ENCODE measurements at regions not wholly inside any gene's neighbourhood (a gene's known extent, or its start where the extent isn't known, plus 50 kb on each side); places are given as distances from the start of the nearest gene placed in this dataset.
A peak's percentile ranks its signal among the peaks of the same experiment; 100 is the strongest.
"Not testable (repeated sequence)": the region's sequence is repeated elsewhere in the genome, so short reads cannot be mapped to it uniquely, and the experiment has no call there.

DNA sequence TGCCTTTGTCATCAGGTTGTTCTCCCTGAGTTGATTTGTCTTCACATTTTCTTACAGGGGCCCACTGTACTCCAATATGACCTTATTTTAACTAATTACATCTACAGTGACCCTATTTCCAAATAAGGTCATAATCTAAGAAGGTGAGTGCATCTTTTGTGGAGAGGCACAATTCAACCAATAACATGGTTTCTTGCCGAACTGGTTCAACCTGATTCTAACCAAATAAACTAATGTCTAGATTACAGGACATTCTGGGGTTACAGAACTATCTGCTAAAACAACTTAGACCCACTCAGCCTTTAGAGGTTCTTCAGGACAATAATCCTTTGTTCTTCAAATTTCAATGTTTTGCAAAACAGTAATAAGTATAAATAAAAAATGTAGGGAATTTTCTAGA lies 496.5 kb upstream of the SOX11 start:
- DNase-seq, result no peak

DNA sequence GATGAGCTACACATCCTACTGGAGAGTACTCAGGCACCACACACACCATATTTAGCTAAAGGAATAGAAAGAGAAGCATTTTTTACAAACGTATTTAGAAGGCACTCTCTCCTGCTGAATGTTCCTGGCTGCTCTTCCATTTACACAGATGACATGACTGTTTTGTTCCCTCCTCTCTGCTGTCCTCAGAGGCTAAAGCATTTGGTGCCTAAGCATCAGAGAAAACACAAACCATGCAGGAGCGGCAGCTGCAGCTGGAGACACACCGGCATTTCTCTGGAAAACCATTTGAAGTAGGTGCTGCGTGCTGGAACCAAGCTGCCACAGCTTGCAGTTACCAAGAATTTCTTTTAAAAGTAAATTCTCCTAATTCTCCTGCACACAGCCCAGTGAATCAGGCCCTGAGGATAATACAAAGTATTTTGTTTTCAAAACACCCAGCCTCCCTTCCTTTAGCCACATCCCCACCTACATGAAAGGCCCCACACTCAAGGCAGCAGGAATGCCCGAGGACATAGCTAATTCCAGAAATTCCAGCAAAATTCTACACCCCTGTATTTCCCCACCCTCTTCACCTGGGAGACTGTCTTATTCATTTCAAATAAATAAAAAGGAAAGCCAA lies 488.9 kb upstream of the SOX11 start:
- no peak for DNase-seq

DNA sequence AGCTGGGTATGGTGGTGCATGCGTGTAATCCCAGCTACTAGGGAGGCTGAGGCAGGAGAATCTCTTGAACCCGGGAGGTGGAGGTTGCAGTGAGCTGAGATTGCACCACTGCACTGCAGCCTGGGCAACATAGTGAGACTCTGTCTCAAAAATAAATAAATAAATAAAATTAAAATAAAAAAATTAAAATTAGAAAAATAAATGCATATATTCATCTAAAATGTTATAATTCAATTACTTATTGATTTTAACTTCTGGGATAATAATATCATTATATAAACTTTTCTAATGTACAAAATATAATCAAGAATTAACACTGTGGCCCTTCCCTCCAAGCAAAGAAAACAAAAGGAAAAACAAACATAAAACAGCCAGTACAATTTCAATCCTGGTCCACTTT lies 485.4 kb upstream of the SOX11 start:
- not testable (repeated sequence) for DNase-seq

DNA sequence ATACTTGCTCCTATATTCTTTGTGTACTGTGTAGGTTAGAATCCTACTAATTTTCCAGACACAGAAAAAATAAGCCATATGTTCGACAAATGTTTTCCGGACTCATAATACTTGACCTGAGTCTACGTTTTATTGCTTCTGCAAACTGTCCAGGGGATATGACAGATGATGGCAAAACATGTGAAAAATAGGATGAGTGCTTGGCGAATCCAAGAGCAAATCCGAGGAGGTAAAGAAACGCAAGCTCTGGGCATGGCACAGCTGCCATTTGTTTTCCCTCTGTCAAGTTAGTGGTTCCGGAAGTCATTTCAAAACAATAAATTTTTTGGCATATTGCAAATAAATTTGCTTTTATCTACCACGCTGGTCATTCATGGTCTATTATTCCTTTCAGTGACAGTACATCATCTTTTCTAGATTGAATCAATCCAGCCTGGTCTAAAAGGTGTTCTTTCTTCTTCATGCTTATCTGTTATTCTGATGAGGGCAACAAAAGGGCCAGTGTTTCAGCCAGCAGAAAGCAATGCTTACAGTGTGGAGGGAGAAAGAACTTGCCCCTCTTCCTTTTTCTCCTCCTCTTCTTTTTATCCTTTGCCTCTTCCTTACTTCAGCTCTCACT lies 476.1 kb upstream of the SOX11 start:
- no peak for DNase-seq

DNA sequence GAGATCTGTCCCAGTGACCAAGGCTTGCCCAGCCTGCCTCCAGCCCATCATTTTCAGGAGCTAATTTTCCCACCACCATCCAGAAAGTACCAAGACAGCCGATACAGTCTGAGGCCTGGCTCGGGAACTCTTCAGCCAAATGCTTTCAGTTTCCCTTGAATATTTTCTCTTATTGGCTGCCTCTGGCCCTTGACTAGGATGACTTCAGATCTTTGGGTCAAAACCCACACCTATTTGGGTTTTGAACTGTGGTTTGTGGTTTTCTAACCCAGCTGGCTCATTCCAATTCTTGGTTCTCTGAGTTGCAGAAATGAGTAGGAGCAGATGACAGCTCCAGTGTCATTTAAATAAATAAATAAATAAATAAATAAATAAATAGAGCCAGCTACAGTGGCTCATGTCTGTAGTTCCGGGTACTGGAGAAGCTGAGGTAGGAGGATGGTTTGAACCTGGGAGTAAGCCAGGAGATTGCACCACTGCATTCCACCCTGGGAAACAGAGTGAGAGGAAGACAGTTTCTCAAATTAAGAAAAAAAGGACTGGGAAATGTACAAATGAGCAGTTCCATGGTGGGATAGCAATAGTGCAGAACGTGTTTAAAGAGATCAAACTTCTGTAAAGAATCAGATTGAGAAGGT lies 465.0 kb upstream of the SOX11 start:
- peak; percentile 56 for DNase-seq

DNA sequence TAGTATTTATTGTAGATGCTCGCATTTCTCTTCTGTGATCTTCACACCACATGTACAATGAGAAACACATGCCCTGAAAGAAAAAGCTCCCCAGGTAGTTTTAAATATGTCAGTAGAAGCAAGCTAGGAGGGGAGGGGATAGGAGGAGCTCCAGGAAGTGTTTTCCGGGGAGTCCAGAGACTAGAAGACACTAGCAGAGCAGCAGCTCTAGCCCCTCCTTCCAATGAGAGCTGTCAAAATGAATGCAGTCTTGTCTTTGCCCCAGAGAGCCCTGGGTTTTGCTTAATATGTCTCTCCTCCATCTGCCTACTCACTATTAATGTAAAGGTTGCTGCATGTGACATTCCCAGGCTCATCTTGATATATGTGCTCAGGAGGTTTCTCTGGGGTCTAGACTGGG lies 462.6 kb upstream of the SOX11 start:
- DNase-seq, result no peak

DNA sequence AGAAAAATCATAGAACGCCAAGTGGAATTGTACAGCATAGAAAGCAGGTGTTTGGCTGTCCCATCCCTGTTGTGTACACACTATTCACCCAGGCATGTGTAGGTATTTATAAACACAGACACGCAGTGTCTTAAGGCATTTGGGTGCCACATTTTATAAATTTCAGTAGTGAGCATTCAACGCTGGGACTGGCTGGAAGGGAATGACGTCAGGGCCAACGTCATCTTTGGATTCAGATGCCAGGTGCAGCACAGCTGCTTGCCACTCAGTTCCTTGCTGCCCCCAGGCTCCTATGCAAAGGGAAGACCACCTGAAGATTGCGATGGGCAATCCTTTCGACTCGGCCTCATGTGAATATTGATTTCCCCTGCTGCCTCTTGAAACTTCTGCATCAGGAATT lies 461.7 kb upstream of the SOX11 start:
- DNase-seq, result no peak

DNA sequence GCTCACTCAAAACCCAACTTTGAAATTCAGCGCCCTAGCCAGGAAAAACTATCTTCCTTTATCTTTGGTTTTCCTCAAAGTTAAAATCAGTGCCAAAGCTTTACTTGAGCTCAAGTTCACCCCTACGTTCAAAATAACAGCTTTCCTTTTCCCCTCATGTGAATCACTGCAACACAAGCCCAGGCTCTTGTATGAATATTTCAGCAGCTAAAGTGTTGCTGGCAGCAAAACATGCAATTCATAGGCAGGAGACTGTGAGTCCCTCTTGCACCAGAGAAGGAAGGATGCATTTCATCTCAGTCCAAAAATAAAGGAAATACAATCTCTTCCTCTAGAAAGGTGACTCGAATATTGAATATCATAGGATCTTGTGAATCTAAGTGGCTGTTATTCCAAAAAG lies 461.3 kb upstream of the SOX11 start:
- DNase-seq, result no peak

DNA sequence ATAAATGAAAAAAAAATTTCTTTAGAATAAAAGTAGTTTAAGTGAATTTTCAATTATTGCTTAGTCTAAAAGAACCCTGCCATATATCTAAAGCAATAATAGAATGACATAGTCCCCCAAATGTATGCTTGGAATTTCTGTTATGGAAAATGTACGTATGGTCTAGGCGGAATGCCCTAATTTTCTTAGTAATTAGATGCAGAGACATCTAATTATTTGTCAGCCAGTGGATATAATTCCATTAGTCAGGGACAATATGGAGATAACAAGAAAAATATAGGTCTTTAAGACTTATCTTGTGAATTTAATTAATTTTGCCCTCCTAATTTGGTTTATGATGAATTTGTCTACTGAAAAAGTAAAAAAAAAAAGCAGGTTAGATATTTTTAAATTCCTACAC lies 460.9 kb upstream of the SOX11 start:
- DNase-seq, result no peak

DNA sequence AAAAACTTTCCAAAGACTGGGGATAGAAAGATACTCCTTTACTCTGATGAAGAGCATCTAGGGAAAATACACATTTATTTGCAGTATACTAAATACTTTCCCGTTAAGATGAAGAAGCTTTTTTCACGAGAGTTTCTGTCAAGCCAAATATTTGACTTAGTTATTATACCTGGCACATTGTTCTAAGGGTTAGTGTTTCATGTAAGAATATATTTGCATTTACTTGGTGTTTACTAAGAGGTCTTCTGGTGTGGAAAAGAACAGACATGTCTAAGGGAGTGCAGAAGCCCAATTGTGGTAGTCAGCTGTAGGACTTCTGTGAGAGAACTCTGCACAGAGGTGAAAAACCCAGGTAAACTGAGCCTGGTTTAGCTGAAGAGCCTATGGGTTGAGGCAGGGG lies 457.6 kb upstream of the SOX11 start:
- no peak for DNase-seq

DNA sequence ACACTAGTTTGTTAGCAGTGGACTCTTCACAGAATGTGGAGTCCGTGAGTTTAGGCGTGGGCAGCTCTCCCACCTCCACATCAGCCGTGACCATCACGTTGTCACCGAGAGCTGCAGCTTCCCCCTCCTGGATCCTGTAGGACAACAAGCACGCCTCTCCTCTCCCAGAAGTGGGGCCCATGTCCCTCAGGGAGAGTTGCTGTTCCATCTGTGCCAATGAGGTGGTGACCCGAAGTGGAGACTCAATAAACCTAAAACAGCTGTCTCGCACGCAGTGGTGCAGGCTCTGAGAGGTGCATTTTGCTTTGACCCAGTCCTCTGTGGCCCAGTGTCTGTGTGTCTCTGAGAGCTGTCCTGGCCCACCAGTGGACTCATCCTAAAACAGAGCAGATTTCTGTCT lies 456.5 kb upstream of the SOX11 start:
- no peak for DNase-seq

DNA sequence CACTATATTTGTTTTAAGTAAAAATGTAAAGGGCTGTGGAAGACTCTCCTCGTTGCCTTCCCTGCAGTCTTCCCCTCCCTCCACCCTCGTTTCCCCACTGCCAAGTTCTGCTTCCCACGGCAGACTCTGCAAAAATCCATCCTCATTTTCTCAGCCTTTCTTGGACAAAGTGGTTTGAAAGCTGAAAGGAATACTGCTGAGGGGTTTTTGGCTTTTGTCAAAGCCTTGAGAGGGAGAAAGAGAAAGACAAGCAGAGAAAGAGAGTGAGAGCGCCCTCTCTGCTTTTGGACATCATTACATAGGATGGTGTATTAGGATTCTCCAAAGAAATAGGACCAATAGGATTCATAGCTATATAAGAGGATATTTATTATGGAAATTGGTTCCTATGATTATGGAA lies 455.9 kb upstream of the SOX11 start:
- DNase-seq, result no peak

DNA sequence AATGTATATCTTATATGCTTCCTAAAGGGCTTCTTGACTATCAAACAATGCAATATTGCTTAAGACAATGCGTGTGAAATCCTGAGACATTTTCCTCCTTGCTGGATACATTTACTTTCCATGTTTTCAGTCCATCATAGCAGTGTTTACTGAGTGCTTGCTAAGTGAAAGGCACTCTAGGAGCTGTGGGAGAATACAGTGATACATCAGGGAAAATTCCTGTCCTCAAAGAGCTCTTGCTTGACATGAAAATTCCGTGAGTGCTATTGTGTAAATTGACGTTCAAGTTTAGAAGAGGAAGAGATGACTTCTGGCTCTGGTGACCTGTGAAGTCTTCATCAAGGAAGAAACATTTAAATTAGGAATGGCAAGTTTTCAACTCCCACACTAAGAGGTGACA lies 449.4 kb upstream of the SOX11 start:
- DNase-seq, result no peak

DNA sequence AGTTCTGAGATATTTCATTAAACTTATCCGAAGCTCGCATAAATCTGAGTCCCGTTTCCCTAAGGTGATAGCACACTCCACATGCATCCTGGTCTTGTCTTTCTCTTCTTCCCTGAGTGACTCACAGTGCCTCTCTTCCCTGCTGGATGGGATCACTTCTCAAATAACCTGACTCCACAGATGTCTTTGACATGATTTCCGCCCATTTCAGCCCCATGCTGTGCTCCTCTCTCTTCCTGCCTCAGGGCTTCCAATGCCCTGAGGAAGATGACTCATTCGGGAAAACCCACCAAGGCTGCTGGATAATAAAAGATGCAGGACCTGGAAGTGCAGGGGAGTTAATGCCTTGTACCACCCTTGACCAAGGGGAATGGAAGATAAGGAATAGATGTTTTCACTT lies 441.7 kb upstream of the SOX11 start:
- no peak for DNase-seq

DNA sequence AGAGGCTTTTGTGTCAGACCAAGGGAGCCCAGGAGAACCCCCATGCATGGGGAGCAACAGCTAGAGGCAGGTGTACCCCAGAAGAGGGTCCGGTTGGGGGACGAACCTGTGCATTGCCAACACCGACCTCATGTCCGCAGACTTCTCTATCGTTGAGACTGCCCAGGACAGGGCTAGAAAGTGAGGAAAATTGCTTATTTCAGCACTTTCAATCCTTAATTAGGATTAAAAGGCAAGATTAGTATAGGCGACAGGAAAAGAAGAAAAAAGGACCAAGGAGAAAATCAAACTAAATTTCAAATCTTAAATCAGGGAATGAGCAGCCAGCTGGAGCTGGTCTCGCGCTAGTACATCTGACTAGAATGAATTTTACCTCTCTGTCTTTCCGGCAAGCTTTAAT lies 438.9 kb upstream of the SOX11 start:
- no peak for DNase-seq

DNA sequence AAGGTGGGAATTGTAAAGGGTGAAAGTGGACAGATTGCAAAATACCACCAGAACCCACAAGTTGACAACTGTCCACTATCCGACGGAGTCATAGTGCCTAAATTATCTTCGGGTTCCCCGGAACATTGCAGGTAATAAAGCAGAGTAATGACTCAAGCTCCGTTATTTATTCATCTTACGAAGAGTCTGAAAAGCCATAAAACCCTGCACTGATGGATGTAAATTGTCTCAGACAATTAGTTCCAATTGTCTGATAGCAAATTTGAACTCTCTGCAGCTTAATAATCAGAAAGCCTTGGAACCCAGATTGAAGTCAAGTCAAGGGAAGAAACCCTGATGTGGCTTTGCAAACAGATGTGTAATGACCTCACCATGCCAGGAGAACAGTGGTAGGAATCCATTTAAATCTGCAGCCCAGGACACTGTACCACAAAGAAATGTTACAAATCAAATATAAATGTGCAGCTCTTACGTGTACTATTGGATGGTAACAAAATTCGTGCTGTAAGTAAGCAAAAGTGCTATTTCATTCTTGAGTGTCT lies 437.3 kb upstream of the SOX11 start:
- DNase-seq, result no peak

DNA sequence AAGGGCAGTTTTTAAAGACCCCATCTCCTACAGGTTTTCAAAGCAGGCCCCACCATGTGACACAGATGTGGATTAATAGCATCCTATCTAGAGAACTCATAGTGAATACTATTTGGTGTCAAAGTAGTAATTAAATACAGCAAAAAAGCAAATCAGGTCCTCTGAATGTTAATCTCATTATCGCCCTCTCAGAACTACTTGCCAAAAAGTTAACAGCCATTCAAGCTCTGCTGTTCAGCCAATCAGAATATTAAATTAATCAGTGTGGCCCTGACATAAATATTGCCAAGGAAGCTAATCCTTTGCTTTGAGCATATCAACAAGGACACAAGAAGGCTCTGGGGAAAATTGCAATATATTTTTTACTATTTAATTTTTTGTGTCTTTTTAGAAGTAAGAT lies 428.9 kb upstream of the SOX11 start:
- no peak for DNase-seq

DNA sequence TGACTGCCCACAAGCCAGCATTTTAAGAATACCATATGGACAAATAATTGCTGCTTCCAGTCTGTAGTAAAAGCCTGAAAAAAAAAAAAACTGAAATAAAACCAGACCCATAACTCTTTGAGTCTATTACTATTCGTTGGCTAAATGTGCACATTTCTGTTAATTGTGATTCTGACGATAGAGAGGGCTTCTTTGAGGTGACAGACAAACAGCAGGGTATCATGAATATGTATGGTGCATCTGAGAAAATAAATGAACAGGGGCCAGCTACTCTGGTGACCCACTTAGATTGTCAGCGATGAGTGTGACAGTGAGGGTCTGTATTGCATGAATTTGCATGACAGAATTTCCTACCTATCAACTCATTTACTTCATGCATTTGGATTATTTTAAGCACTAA lies 427.8 kb upstream of the SOX11 start:
- no peak for DNase-seq

DNA sequence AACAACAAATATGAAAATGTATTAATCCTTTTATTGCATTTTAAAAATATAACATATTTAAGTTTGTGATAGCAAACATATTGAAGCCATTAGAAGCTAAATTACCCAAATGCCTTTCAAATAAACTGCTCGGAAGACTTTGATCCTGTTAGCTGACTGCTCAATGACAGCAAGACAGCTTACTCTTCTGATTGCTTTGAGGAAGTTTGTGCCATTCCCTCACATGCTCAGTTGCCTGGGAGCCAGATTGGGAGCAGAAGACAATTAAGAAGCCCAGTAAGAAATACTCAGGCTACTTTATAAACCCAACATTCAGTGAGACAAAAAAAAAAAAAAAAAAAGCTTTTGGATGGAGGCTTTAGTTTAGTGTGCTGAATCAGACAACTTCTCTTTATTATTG lies 407.1 kb upstream of the SOX11 start:
- no peak for DNase-seq

DNA sequence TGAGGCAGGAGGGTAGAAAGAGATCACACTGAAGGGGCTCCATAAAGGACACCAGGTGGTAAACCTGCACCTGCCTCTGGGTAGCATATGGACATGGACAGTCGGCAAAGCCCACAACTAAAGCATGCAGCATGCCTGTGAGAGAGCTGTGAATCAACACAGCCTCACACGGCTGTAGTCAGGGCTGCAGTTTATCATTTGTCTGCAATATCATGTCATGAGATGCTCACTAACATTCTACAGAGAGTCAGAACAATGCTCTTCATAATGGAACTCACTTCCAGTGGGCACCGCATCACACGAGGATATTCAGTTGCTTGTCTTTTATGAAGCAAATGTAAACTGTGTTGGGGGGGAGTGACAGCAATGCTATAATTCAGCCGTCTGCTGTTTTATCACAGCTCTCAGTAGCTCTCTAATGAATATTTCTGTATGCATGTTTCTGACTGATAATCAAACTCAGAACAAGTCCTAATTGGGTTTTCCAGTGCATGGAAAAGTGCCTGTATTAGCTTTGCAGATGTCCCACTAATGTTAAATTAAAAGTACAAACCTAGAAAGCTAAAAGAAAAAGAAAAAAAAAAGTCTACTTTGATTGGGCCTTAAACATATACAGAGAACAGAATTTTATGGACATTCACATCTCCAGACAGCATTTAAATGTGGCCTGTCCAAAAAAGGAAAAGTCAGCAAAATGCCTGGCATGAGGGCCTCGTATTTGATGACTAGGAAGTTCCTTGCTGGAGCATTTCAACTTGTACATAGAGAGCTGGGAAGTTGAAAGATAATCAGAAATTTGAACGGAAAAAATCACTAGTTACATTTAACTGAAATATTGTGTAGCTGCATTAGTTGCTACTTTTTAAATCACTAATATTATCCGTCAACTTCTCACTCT lies 406.1 kb upstream of the SOX11 start:
- DNase-seq, result no peak

DNA sequence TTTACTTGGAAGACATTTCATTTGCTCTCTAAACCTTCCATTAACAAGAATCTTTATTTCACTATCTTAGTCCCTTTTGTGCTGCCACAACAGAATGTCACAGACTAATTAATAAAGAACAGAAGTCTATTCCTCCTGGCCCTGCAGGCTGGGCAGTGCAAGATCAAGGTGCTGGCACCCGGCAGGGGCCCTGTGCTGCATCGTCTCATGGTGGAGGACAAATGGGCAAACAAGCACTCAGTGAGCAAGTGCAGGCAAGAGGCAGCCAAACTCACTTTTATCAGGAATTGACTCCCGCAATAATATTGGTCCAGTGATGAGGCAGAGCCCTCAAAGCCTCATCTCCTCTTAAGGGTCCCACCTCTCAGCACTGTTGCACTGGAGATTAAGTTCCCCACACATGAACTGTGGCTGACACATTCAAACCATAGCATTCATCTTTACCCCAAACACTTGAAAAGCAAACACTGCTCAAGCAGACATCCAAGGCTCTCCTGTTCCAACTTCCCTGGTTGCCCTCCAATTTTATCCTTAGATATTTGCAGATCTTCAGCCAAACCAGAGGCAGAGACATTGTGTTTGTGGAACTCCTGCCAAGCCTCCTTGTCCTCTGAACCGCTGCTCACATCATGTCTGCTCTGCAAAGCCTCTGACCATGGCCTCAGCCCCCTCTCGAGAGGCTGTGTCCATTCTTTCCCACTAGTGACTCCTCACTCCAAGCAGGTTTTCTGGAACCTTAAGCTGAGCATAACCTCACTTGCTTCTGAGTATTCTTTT lies 404.4 kb upstream of the SOX11 start:
- DNase-seq, result no peak

DNA sequence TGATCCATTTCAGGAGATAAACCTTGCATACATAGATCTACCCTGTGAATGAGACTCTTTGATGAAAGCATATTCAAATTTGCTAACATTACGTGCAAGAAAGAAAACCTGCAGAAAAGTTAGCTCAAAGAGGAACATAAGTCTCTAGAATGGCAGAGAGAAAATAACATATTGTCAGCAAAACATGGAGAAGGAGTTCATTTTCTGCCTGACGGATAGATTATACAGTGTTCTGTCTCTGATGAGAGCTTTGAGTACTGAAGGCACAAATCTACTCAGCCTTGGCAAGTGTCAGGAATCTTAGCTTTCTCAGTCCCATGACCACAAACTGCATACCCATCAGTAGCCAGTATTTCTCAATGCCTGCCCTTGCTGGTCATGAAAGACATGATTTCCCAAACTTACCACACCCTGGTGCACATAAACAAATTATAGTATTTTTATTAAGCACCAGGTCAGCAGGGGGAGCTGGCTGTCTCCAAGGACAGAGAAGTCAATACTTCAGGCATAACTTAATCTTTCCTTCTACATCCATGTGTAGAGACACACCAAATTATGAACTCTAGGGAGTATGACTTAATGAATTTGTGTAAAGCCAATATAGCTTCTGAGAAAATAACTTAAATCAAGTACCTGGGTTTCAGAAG lies 401.2 kb upstream of the SOX11 start:
- no peak for DNase-seq
